KMS-11 (cell line): ENCODE measurements at regions not wholly inside any gene's neighbourhood (a gene's known extent, or its start where the extent isn't known, plus 50 kb on each side); places are given as distances from the start of the nearest gene placed in this dataset.

ENCODE experiments used
- H2AFZ ChIP-seq: fragments of 200-600 bp; sonication (generic); 2 replicates; pipeline ENCODE4 v1.6.1; 2016; ENCODE audit warnings: antibody characterized with exemption, mixed run types, low read depth
- H3K27ac ChIP-seq: fragments of 200-600 bp; sonication (generic); 2 replicates; pipeline ENCODE4 v1.6.1; 2016; ENCODE audit warnings: mild to moderate bottlenecking, mixed run types
- H3K27me3 ChIP-seq: fragments of 200-600 bp; sonication (generic); 2 replicates; pipeline ENCODE4 v1.6.1; 2017; ENCODE audit warnings: mild to moderate bottlenecking, low read depth, mixed run types, moderate library complexity; ENCODE audit not compliant: insufficient read depth
- H3K36me3 ChIP-seq: fragments of 200-600 bp; sonication (generic); 2 replicates; pipeline ENCODE4 v1.6.1; 2017; ENCODE audit warnings: mild to moderate bottlenecking, mixed run types; ENCODE audit not compliant: insufficient read depth
- H3K4me1 ChIP-seq: fragments of 200-600 bp; sonication (generic); 2 replicates; pipeline ENCODE4 v1.6.1; 2016; ENCODE audit warnings: mild to moderate bottlenecking, low read depth, mixed run types; ENCODE audit not compliant: poor library complexity, severe bottlenecking
- H3K4me2 ChIP-seq: fragments of 200-600 bp; sonication (generic); 2 replicates; pipeline ENCODE4 v1.7.0; 2016; ENCODE audit warnings: mild to moderate bottlenecking, mixed run types
- H3K4me3 ChIP-seq: fragments of 200-600 bp; sonication (generic); IDR thresholded peaks from 2 replicates; pipeline ENCODE4 v1.6.1; 2017; ENCODE audit warnings: low read depth, low read length, mixed read lengths; ENCODE audit not compliant: insufficient read depth
- H3K79me2 ChIP-seq: fragments of 200-600 bp; sonication (generic); 2 replicates; pipeline ENCODE4 v1.6.1; 2016; ENCODE audit warnings: low read depth, mixed run types; ENCODE audit not compliant: insufficient read depth
- H3K9ac ChIP-seq: fragments of 200-600 bp; sonication (generic); 2 replicates; pipeline ENCODE4 v1.6.1; 2016; ENCODE audit warnings: mild to moderate bottlenecking, mixed run types
- H4K20me1 ChIP-seq: fragments of 200-600 bp; sonication (generic); 2 replicates; pipeline ENCODE4 v1.6.1; 2016; ENCODE audit warnings: mild to moderate bottlenecking, mixed run types; ENCODE audit not compliant: insufficient read depth
- CTCF ChIP-seq: fragments of 200-600 bp; sonication (generic); conservative IDR thresholded peaks from 2 replicates; pipeline ENCODE4 v1.6.1; 2017; ENCODE audit warnings: low read depth, mild to moderate bottlenecking, antibody characterized with exemption, low read length, moderate library complexity, mixed read lengths

GRCh38 chr10:78785991-78786390, 282.8 kb upstream of the ZMIZ1 start:
- no peak overlapping the region for H3K27ac ChIP-seq
- H3K9ac ChIP-seq: no peak overlapping the region
- H3K4me2 ChIP-seq: no peak overlapping the region
- no peaks in the 10 kb centered on the region for H3K27me3 ChIP-seq
- H3K79me2 ChIP-seq: no peaks in the 10 kb centered on the region
- no peak overlapping the region for H3K4me3 ChIP-seq
- H3K36me3 ChIP-seq: no peaks in the 10 kb centered on the region
- H4K20me1 ChIP-seq: no peaks in the 10 kb centered on the region
- no peaks in the 10 kb centered on the region for H3K4me1 ChIP-seq
- no peak overlapping the region for H2AFZ ChIP-seq
- TF ChIP-seq CTCF: no peak

GRCh38 chr10:78787125-78787524, 281.6 kb upstream of the ZMIZ1 start:
- no peak overlapping the region for H3K27ac ChIP-seq
- H3K27me3 ChIP-seq: no peaks in the 10 kb centered on the region
- H3K4me1 ChIP-seq: no peaks in the 10 kb centered on the region
- no peak overlapping the region for H3K4me3 ChIP-seq
- TF ChIP-seq CTCF: no peak
- no peaks in the 10 kb centered on the region for H3K79me2 ChIP-seq
- no peaks in the 10 kb centered on the region for H3K36me3 ChIP-seq
- H3K4me2 ChIP-seq: no peak overlapping the region
- H3K9ac ChIP-seq: no peak overlapping the region
- H4K20me1 ChIP-seq: no peaks in the 10 kb centered on the region
- H2AFZ ChIP-seq: no peak overlapping the region

- no peaks in the 10 kb centered on the region for H4K20me1 ChIP-seq
- no peaks in the 10 kb centered on the region for H3K27me3 ChIP-seq
- H3K4me3 ChIP-seq: no peak overlapping the region
- no peak for TF ChIP-seq CTCF
- H3K4me1 ChIP-seq: no peaks in the 10 kb centered on the region
- no peak overlapping the region for H3K9ac ChIP-seq
- H2AFZ ChIP-seq: no peak overlapping the region
- no peaks in the 10 kb centered on the region for H3K79me2 ChIP-seq
- no peak overlapping the region for H3K4me2 ChIP-seq
- no peak overlapping the region for H3K27ac ChIP-seq
- H3K36me3 ChIP-seq: no peaks in the 10 kb centered on the region
Observed at GRCh38 chr10:78794736-78795455, 273.9 kb upstream of the ZMIZ1 start.

GRCh38 chr10:78798976-78799730, 269.6 kb upstream of the ZMIZ1 start:
- Histone ChIP-seq H4K20me1 (no peaks in the 10 kb centered on the region), H3K4me3 (no peak overlapping the region), H3K27me3 (no peaks in the 10 kb centered on the region), H3K4me1 (no peaks in the 10 kb centered on the region), H3K79me2 (no peaks in the 10 kb centered on the region), H3K4me2 (no peak overlapping the region), H3K9ac (no peak overlapping the region), H3K36me3 (no peaks in the 10 kb centered on the region), H2AFZ (no peak overlapping the region), H3K27ac (no peak overlapping the region)
- TF ChIP-seq CTCF: no peak
